ENCODE measurements at regions not wholly inside any gene's neighbourhood (a gene's known extent, or its start where the extent isn't known, plus 50 kb on each side); places are given as distances from the start of the nearest gene placed in this dataset.

DNA sequence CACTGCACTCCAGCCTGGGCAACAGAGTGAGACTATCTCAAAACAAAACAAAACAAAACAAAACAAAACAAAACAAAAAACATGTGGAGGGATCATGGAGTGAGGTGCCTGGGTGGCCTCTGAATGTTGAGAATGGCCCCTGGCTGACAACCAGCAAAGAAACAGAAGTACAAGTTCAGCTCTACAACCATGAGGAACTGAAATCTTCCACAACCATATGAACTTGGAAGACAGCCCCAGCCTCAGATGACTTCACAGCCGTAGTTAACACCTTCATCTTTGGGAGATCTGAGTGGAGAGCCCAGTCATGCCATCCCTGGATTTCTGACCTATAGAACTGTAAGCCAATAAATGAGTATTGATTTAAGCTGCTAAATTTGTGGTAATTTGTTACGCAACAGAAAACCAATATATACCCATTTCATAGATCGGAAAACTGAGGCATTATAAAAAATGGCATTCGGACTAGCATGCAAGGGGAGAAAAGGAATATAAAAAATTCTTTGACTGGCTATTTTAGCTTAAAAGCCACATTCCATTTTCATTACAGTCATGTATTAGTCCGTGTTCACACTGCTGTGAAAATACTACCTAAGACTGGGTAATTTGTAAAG lies 138.7 kb upstream of the RAPGEF2 start:
- H3K4me1 ChIP-seq (ENCODE audit: control insufficient read depth in 1 of 2, insufficient read depth in 2 of 2, low read length in 2 of 2), result no peaks in the 10 kb centered on the region
- peak; percentile 9 to 35 (median 22) for DNase-seq
- no peak overlapping the region for H3K9ac ChIP-seq (ENCODE audit: insufficient read depth, low read length, poor library complexity, severe bottlenecking)
- intact Hi-C loops (cut with micrococcal nuclease), result no loop called here
- no peaks in the 10 kb centered on the region for H4K20me1 ChIP-seq (ENCODE audit: insufficient read depth, low read length)
- H3K27me3 ChIP-seq (ENCODE audit: control insufficient read depth in 2 of 2, insufficient read depth in 2 of 2, low read length in 2 of 2), result no peaks in the 10 kb centered on the region
- H2AFZ ChIP-seq (ENCODE audit: insufficient read depth, low read depth, low read length, poor library complexity, severe bottlenecking), result no peak overlapping the region
- Mint-ChIP-seq H3K4me3 (no peak overlapping the region), H3K36me3 (no peaks in the 10 kb centered on the region), H3K9me3 (peaks cover 0 to 3% (median 0%) of the 10 kb centered on the region in 7 donors), H3K4me1 (peaks cover 5% of the 10 kb centered on the region), H3K27ac (peak overlapping the region in 2 of 7 donors; percentile 18 to 33), H3K27me3 (ENCODE audit: low read depth in 3 of 3) (no peaks in the 10 kb centered on the region)
- H3K9me3 ChIP-seq (replicated peaks in 1 of 2; ENCODE audit: control insufficient read depth in 1 of 2, insufficient read depth in 1 of 2, low read length in 2 of 2), result no peaks in the 10 kb centered on the region
- no peak overlapping the region for H3K4me3 ChIP-seq (replicated peaks in 1 of 3; ENCODE audit: low read depth in 2 of 3, low read length in 3 of 3)
- TF ChIP-seq, protein P1, sequence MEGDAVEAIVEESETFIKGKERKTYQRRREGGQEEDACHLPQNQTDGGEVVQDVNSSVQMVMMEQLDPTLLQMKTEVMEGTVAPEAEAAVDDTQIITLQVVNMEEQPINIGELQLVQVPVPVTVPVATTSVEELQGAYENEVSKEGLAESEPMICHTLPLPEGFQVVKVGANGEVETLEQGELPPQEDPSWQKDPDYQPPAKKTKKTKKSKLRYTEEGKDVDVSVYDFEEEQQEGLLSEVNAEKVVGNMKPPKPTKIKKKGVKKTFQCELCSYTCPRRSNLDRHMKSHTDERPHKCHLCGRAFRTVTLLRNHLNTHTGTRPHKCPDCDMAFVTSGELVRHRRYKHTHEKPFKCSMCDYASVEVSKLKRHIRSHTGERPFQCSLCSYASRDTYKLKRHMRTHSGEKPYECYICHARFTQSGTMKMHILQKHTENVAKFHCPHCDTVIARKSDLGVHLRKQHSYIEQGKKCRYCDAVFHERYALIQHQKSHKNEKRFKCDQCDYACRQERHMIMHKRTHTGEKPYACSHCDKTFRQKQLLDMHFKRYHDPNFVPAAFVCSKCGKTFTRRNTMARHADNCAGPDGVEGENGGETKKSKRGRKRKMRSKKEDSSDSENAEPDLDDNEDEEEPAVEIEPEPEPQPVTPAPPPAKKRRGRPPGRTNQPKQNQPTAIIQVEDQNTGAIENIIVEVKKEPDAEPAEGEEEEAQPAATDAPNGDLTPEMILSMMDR (IDR thresholded peaks at IDR 0.05), result no peak
- no peak overlapping the region for H3K27ac ChIP-seq (ENCODE audit: low read depth in 1 of 2, low read length in 2 of 2)
- H3K4me2 ChIP-seq (replicated peaks; ENCODE audit: extremely low read depth, low read length, poor library complexity, severe bottlenecking), result no peak overlapping the region
- H3K36me3 ChIP-seq (replicated peaks in 1 of 2; ENCODE audit: control insufficient read depth in 1 of 2, insufficient read depth in 2 of 2, low read length in 2 of 2), result no peaks in the 10 kb centered on the region
- no peaks in the 10 kb centered on the region for H3K79me2 ChIP-seq (ENCODE audit: insufficient read depth, low read length)
- WGBS (ENCODE audit: insufficient coverage), result no CpG with 5 or more reads among the region's 5 CpGs

DNA sequence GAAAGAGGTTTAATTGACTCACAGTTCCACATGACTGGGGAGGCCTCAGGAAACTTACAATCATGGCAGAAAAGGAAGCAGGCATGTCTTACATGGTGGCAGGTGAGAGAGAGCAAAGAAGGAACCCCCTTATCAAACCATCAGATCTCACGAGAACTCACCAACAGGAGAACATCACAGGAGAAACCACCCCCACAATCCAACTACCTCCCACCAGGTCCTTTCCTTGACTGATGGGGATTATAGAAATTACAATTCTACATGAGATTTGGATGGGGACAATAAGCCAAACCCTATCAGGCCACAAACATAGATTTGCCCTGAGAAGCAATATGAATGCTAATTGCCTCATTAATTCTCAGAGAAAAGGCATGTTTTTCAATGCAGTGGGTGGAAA lies 138.2 kb upstream of the RAPGEF2 start:
- WGBS (ENCODE audit: insufficient coverage), result no CpG with 5 or more reads among the region's 1 CpG
- no peak overlapping the region for H2AFZ ChIP-seq (ENCODE audit: insufficient read depth, low read depth, low read length, poor library complexity, severe bottlenecking)
- intact Hi-C loops (cut with micrococcal nuclease), result no loop called here

More for the DNA sequence above, 138.2 kb upstream of the RAPGEF2 start:
- Mint-ChIP-seq H3K4me1 (peaks cover 10% of the 10 kb centered on the region), H3K27ac (no peak overlapping the region), H3K27me3 (ENCODE audit: low read depth in 3 of 3) (no peaks in the 10 kb centered on the region), H3K36me3 (no peaks in the 10 kb centered on the region), H3K9me3 (peaks cover 0 to 3% (median 0%) of the 10 kb centered on the region in 7 donors), H3K4me3 (no peak overlapping the region)
- Histone ChIP-seq H3K9me3 (replicated peaks in 1 of 2; ENCODE audit: control insufficient read depth in 1 of 2, insufficient read depth in 1 of 2, low read length in 2 of 2) (no peaks in the 10 kb centered on the region), H3K9ac (ENCODE audit: insufficient read depth, low read length, poor library complexity, severe bottlenecking) (no peak overlapping the region), H4K20me1 (ENCODE audit: insufficient read depth, low read length) (no peaks in the 10 kb centered on the region), H3K27me3 (ENCODE audit: control insufficient read depth in 2 of 2, insufficient read depth in 2 of 2, low read length in 2 of 2) (no peaks in the 10 kb centered on the region), H3K79me2 (ENCODE audit: insufficient read depth, low read length) (no peaks in the 10 kb centered on the region), H3K4me1 (ENCODE audit: control insufficient read depth in 1 of 2, insufficient read depth in 2 of 2, low read length in 2 of 2) (no peaks in the 10 kb centered on the region), H3K4me2 (replicated peaks; ENCODE audit: extremely low read depth, low read length, poor library complexity, severe bottlenecking) (no peak overlapping the region), H3K36me3 (replicated peaks in 1 of 2; ENCODE audit: control insufficient read depth in 1 of 2, insufficient read depth in 2 of 2, low read length in 2 of 2) (no peaks in the 10 kb centered on the region), H3K4me3 (replicated peaks in 1 of 3; ENCODE audit: low read depth in 2 of 3, low read length in 3 of 3) (no peak overlapping the region), H3K27ac (ENCODE audit: low read depth in 1 of 2, low read length in 2 of 2) (no peak overlapping the region)
- TF ChIP-seq, protein P1 (IDR thresholded peaks at IDR 0.05), result no peak
- no peak for DNase-seq
